Effector memory CD4-positive, alpha-beta T cell (primary cell): ENCODE measurements at regions not wholly inside any gene's neighbourhood (a gene's known extent, or its start where the extent isn't known, plus 50 kb on each side); places are given as distances from the start of the nearest gene placed in this dataset.

Experiments
- DNase-seq, 3 donors: peaks; one replicate each; pipeline ENCODE4 v3.0.0-alpha.2; 2020
- H3K27ac ChIP-seq: 2 replicates; pipeline ENCODE4 v1.7.0; 2013; ENCODE audit warnings: mild to moderate bottlenecking, low read length, moderate library complexity; ENCODE audit not compliant: insufficient read depth, poor library complexity, severe bottlenecking
- H3K27me3 ChIP-seq: replicated peaks from 2 replicates; pipeline ENCODE4 v1.7.0; 2013; ENCODE audit warnings: mild to moderate bottlenecking, low read length; ENCODE audit not compliant: insufficient read depth, control insufficient read depth, poor library complexity, severe bottlenecking
- H3K36me3 ChIP-seq: 2 replicates; pipeline ENCODE4 v1.7.0; 2013; ENCODE audit warnings: mild to moderate bottlenecking, low read length, moderate library complexity; ENCODE audit not compliant: control insufficient read depth, insufficient read depth
- H3K4me1 ChIP-seq: 2 replicates; pipeline ENCODE4 v1.7.0; 2013; ENCODE audit warnings: low read length, mild to moderate bottlenecking; ENCODE audit not compliant: control insufficient read depth, insufficient read depth, poor library complexity, severe bottlenecking
- H3K4me3 ChIP-seq: 2 replicates; pipeline ENCODE4 v1.7.0; 2013; ENCODE audit warnings: low read length, low read depth, mild to moderate bottlenecking; ENCODE audit not compliant: insufficient read depth, poor library complexity, severe bottlenecking
- H3K9me3 ChIP-seq: 2 replicates; pipeline ENCODE4 v1.7.0; 2013; ENCODE audit warnings: mild to moderate bottlenecking, low read length, moderate library complexity; ENCODE audit not compliant: control insufficient read depth

DNA sequence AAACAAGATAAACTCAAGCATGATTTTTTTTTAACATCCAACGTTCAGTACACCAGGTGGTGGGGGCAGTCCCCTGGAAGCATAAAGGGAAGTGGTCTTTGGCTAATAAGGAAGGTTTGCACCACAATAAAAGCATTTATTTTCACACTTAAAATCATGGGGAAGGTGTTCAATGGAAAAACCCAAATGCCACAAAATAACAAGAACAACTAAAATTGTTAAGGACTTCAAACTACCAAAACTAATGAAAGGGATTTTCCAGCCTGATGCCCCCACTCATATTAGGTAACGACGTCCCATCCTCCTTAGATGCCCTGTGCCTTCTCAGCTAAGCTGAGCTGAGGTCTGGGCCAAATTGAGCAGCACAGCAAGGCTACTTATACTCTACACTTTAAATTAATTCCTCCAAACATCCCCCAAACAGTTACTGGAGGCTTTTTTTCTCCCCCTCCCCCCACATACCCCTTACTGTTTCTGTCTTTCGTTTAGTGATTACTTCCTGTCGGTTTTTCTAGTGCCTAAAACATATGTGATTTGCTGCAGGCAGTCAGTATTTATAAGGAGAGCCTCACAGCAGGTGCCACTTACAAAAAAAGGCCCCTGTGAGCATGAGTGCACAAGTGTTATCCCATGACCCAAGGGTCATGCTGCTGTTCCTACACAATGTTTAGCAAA lies 259.7 kb upstream of the ZNF608 start:
- DNase-seq: no peak
- no peaks in the 10 kb centered on the region for H3K36me3 ChIP-seq
- no peaks in the 10 kb centered on the region for H3K4me1 ChIP-seq
- no peaks in the 10 kb centered on the region for H3K9me3 ChIP-seq
- H3K27me3 ChIP-seq: no peaks in the 10 kb centered on the region
- H3K27ac ChIP-seq: no peak overlapping the region
- H3K4me3 ChIP-seq: no peak overlapping the region

DNA sequence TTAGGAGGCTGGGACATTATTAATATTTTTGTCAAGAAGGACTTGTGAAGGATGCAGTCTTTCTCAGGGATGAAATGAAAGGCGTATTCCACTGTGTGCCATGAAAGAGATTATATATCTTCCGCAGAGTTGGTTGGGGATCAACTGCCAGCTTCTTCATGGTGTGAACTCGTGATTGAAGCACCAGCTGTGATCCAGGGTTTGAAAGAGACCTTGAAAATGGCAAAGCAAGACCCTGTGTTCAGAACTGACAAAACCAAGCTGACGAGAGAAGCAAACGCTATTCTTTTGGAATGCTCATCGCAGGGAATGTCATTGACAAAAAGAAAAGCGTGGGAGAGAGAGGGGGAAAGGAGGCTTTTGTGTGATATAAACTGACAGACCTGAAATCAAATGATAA lies 263.9 kb upstream of the ZNF608 start:
- no peak overlapping the region for H3K4me3 ChIP-seq
- H3K27ac ChIP-seq: no peak overlapping the region
- DNase-seq: no peak
- no peaks in the 10 kb centered on the region for H3K9me3 ChIP-seq
- H3K27me3 ChIP-seq: no peaks in the 10 kb centered on the region
- H3K4me1 ChIP-seq: no peaks in the 10 kb centered on the region
- H3K36me3 ChIP-seq: no peaks in the 10 kb centered on the region

DNA sequence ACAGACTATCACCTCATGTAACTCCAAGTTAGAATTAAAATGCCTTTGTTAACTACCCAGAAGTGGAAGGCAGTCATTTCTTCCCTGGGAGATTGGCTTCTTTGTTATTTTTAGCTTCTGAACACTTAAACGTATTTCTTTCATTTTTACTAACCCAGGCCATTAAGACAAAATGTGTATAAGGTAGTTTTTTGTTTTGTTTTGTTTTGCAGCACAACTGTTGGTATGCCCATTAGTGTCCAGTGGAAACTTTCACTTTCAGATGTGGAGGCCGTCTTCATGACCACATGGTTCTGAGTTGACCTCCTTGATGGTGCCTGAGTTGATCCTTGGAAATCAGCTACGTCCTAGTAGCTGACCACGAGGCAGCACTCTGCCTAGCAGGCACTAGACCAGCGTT lies 264.6 kb upstream of the ZNF608 start:
- Histone ChIP-seq H3K4me3 (no peak overlapping the region), H3K36me3 (no peaks in the 10 kb centered on the region), H3K4me1 (no peaks in the 10 kb centered on the region), H3K27me3 (no peaks in the 10 kb centered on the region), H3K27ac (no peak overlapping the region), H3K9me3 (no peaks in the 10 kb centered on the region)
- no peak for DNase-seq

DNA sequence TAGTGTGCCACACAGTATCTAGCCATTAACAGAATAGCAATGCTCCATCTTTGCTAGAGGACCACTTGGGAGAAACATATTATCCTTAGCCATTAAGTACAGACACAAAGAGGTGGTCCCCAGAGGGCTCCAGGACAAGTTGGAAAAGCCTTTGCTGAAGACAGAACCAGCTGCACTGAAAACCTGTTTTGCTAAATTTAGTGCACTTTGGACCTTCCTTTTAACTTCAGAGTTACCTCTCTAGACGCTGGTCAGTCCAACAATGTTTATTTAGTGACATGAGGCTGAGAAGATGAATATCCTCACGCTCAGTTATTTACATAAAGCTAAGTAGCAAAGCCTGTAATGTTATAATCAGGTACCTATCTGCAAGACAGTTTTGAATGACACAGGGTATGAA lies 265.0 kb upstream of the ZNF608 start:
- Histone ChIP-seq H3K4me1 (no peaks in the 10 kb centered on the region), H3K9me3 (no peaks in the 10 kb centered on the region), H3K36me3 (no peaks in the 10 kb centered on the region), H3K27me3 (no peaks in the 10 kb centered on the region), H3K4me3 (no peak overlapping the region), H3K27ac (no peak overlapping the region)
- no peak for DNase-seq

DNA sequence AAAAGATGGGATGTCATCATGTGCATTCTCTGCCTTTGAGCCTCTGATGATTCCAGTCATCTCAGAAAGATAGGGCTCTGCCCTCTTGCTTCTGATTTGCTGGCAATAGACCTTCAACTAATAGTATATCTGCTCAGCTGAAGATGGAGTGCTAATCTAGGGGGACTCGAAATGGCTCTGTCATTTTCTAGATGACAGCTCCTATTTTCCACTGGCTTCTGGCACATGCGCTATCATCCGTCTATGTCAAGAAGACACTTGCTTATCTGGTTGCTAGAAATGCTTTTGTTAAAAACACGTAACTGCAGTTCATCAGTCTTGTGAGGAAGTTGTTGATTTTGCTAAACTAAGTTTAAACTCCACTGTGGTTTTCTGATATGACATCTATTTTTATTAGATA lies 265.5 kb upstream of the ZNF608 start:
- no peaks in the 10 kb centered on the region for H3K4me1 ChIP-seq
- H3K4me3 ChIP-seq: no peak overlapping the region
- no peaks in the 10 kb centered on the region for H3K27me3 ChIP-seq
- H3K27ac ChIP-seq: no peak overlapping the region
- H3K36me3 ChIP-seq: no peaks in the 10 kb centered on the region
- H3K9me3 ChIP-seq: no peaks in the 10 kb centered on the region
- DNase-seq: no peak

DNA sequence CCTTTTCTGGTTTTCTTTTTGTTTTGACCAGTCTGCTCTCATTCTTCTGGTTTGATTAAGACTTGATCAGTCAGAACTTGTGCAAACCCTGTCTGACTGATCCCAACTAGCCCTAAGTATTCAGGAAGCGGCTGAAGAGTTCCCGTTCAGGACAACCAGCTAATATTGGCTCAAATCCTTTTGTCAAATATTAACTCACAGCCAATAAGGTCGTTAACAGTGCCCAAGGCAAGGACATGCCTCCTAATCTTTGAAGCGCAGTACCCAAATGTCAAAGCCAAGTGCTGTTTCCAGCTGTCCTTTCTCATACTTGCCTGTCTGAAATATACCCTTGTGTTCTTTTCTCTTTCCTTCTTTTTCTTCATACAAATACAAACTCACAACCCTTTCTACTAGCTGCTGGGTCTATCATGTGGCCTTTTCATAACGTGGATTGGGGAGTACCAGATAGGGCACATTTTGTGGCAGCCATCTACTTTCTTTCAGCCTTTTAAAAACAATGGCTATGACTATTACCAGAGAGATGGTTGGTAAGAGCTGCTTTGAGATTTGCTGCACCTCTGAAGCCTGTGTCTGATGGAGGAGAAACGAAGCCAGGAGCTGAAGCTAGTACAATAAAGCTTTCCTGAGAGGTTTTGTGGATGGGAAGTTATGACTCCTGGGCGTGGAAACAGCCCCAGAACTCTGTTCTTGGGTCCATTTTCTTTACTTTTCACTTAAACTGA lies 266.4 kb upstream of the ZNF608 start:
- Histone ChIP-seq H3K4me1 (no peaks in the 10 kb centered on the region), H3K36me3 (no peaks in the 10 kb centered on the region), H3K27me3 (no peaks in the 10 kb centered on the region), H3K9me3 (no peaks in the 10 kb centered on the region), H3K4me3 (no peak overlapping the region), H3K27ac (no peak overlapping the region)
- no peak for DNase-seq

DNA sequence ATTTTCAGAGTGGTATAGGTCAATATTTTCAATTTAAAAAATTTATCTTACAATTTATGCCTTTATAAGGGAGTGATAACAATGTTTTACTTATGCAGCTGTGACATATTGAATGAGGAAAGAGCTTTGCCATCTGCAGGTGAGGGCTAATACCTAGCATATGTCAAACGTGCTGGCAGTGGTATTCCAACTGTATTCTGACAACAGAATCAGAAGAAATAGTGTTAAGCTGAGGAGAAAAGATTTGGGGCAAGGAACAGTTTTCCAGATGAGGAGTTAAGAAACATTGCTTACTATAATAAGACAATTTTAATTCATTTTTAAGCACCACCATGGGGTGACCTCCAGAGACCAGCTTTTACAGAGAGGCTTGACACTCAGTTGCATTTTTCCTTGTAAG lies 267.8 kb upstream of the ZNF608 start:
- Histone ChIP-seq H3K36me3 (no peaks in the 10 kb centered on the region), H3K9me3 (no peaks in the 10 kb centered on the region), H3K4me3 (no peak overlapping the region), H3K27ac (no peak overlapping the region), H3K27me3 (no peaks in the 10 kb centered on the region), H3K4me1 (no peaks in the 10 kb centered on the region)
- DNase-seq: no peak

DNA sequence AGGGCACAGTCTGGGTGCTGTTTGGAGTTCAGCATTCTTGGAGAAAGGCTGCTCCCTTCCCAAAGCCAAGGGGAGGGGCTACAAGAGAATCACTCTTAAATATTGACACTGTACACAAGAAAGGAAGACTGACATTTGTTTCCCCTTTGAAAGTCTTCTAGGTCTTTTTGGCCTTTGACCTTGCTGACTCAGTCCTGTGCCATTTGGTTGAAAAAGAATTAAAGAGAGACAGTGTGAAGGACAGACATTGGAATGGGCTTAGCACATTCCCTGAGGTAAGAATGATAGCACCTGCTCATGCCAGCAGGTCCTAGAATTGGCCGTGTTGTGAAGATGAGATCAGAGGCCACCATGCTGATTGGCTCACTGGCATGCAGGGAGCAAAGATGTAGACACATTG lies 271.4 kb upstream of the ZNF608 start:
- DNase-seq: no peak
- Histone ChIP-seq H3K36me3 (no peaks in the 10 kb centered on the region), H3K4me1 (no peaks in the 10 kb centered on the region), H3K4me3 (no peak overlapping the region), H3K27ac (no peak overlapping the region), H3K9me3 (no peaks in the 10 kb centered on the region), H3K27me3 (no peaks in the 10 kb centered on the region)

DNA sequence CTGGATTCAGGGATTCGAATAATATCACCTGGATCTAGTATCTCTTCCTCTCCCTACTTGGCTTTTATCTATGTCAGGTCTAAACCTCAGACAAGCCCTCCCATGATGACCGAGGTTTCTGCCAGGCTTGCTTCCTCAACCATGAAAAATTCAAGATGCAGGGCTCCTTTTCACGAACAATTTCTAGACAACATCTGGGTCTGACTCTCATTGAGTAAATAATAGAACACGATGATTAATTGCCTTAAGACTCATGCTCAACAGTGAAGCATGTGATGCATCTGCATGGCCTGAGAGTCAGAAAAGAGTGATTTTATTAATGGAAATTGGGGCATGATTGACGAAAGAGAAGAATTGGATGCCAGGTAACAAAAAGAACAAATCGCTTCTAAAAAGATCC lies 277.2 kb upstream of the ZNF608 start:
- H3K4me3 ChIP-seq: no peak overlapping the region
- H3K4me1 ChIP-seq: no peaks in the 10 kb centered on the region
- no peaks in the 10 kb centered on the region for H3K9me3 ChIP-seq
- DNase-seq: no peak
- H3K27me3 ChIP-seq: no peaks in the 10 kb centered on the region
- no peak overlapping the region for H3K27ac ChIP-seq
- H3K36me3 ChIP-seq: no peaks in the 10 kb centered on the region

DNA sequence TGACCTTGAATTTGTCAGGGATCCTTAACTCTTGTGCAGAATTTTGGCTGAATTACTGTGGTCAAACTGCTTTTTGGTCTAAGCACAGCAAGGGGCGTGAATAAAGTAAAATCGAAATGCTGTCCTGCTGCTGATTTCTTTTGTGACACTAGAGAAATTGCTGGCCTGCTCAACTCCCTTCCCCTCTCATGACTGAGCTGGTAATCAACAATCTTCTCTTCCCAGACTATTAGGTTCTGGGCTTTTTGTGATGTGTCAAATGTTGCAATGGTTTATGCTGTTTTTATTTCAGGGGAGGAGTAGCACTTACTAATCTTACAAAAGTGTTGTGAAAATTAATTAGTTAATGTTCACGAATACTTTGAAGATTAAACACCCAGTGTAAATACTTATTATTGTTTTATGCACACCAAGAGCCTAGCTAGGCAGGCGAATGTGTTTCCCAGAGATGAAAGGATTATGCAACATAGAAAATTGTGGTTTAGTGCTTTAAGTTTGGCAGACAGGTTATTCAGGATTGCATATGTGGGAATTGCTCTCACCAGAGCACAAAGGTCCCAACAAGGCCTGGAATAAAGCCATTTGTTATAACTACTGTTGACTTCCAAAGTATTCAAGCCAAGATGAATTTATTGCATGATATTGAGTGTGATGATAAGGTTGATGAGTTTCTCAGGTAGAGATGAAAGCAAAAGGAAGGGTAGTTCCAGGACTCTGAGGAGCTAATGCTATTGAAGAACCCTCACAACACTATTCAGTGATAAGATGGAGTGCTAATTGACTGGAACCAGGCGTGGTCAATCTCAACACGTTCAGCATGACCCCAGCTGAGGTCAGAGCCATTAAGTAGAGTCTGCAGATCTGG lies 280.7 kb upstream of the ZNF608 start:
- no peaks in the 10 kb centered on the region for H3K36me3 ChIP-seq
- H3K9me3 ChIP-seq: no peaks in the 10 kb centered on the region
- H3K4me1 ChIP-seq: no peaks in the 10 kb centered on the region
- no peaks in the 10 kb centered on the region for H3K27me3 ChIP-seq
- H3K4me3 ChIP-seq: no peak overlapping the region
- DNase-seq: no peak
- H3K27ac ChIP-seq: no peak overlapping the region
